ENCODE measurements at regions not wholly inside any gene's neighbourhood (a gene's known extent, or its start where the extent isn't known, plus 50 kb on each side); places are given as distances from the start of the nearest gene placed in this dataset.

DNA sequence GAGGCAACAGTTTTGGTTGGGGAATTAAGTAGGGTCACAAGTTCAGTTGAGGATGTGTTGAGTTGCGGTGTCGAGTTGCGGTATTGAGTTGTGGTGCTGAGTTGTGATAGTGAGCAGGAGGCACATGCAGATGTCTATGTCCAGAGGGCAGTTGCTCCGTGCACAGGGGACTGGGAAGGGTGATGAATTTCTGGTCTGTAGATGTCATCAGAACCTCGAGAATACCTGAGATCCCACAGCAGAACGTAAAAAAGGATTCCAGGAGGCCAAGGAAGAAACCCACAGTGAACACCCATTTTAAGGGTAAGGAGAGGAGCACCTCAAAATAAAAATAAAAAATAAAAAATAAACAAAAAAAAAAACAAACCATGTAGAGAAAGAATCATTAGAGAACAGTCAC is 354.4 kb upstream of the ARGLU1 start:
- TF ChIP-seq, protein P1, sequence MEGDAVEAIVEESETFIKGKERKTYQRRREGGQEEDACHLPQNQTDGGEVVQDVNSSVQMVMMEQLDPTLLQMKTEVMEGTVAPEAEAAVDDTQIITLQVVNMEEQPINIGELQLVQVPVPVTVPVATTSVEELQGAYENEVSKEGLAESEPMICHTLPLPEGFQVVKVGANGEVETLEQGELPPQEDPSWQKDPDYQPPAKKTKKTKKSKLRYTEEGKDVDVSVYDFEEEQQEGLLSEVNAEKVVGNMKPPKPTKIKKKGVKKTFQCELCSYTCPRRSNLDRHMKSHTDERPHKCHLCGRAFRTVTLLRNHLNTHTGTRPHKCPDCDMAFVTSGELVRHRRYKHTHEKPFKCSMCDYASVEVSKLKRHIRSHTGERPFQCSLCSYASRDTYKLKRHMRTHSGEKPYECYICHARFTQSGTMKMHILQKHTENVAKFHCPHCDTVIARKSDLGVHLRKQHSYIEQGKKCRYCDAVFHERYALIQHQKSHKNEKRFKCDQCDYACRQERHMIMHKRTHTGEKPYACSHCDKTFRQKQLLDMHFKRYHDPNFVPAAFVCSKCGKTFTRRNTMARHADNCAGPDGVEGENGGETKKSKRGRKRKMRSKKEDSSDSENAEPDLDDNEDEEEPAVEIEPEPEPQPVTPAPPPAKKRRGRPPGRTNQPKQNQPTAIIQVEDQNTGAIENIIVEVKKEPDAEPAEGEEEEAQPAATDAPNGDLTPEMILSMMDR (IDR thresholded peaks at IDR 0.05) = peak in 3 of 4 donors; percentile 16 to 25 (median 17)
- no peak for TF ChIP-seq POLR2A (IDR thresholded peaks at IDR 0.05)
